ENCODE measurements at regions not wholly inside any gene's neighbourhood (a gene's known extent, or its start where the extent isn't known, plus 50 kb on each side); places are given as distances from the start of the nearest gene placed in this dataset.

- TF ChIP-seq CTCF (IDR thresholded peaks at IDR 0.05) = no peak
- no peak for TF ChIP-seq POLR2A (IDR thresholded peaks at IDR 0.05)
These were observed 160.6 kb upstream of the SHB start for GRCh38 chr9:38229504-38230155.

All from body of pancreas (tissue), 4 donors.